DOHH2 (cell line): ENCODE measurements at regions not wholly inside any gene's neighbourhood (a gene's known extent, or its start where the extent isn't known, plus 50 kb on each side); places are given as distances from the start of the nearest gene placed in this dataset.

Experiments used
- H3F3A ChIP-seq: fragments of 200-600 bp; sonication (generic), shearing (Covaris generic); 2 replicates; pipeline ENCODE4 v1.6.0; 2016; ENCODE audit warnings: antibody characterized with exemption, mild to moderate bottlenecking; ENCODE audit not compliant: control insufficient read depth, insufficient read depth
- H3K27ac ChIP-seq: fragments of 200-600 bp; sonication (generic); 2 replicates; pipeline ENCODE4 v1.5.1; 2014; ENCODE audit warnings: low read depth, mild to moderate bottlenecking, low read length, moderate library complexity
- H3K27me3 ChIP-seq: fragments of 200-600 bp; sonication (generic); 2 replicates; pipeline ENCODE4 v1.6.1; 2014; ENCODE audit warnings: mild to moderate bottlenecking, low read length, mixed read lengths; ENCODE audit not compliant: control insufficient read depth
- H3K36me3 ChIP-seq: fragments of 200-600 bp; sonication (generic); 2 replicates; pipeline ENCODE4 v1.6.1; 2014; ENCODE audit warnings: mild to moderate bottlenecking, low read length, moderate library complexity, mixed read lengths; ENCODE audit not compliant: control insufficient read depth
- H3K4me1 ChIP-seq: fragments of 200-600 bp; sonication (generic); 2 replicates; pipeline ENCODE4 v1.6.1; 2014; ENCODE audit warnings: mild to moderate bottlenecking, low read length, mixed read lengths; ENCODE audit not compliant: control insufficient read depth
- H3K4me2 ChIP-seq: fragments of 200-600 bp; sonication (generic); 2 replicates; pipeline ENCODE4 v1.6.0; 2014; ENCODE audit warnings: mild to moderate bottlenecking, low read length, moderate library complexity
- H3K4me3 ChIP-seq: fragments of 200-600 bp; sonication (generic); 2 replicates; pipeline ENCODE4 v1.5.1; 2014; ENCODE audit warnings: mild to moderate bottlenecking, low read length, mixed read lengths
- H3K79me2 ChIP-seq: fragments of 200-600 bp; sonication (generic); 2 replicates; pipeline ENCODE4 v1.6.1; 2014; ENCODE audit warnings: mild to moderate bottlenecking, low read length, mixed read lengths; ENCODE audit not compliant: control insufficient read depth
- H3K9me2 ChIP-seq: fragments of 200-600 bp; sonication (generic); replicated peaks from 2 replicates; pipeline ENCODE4 v1.6.1; 2014; ENCODE audit warnings: mild to moderate bottlenecking, low read length, mixed read lengths; ENCODE audit not compliant: control insufficient read depth
- H3K9me3 ChIP-seq: fragments of 200-600 bp; sonication (generic); 2 replicates; pipeline ENCODE4 v1.6.1; 2014; ENCODE audit warnings: antibody characterized with exemption, low read length, mixed read lengths; ENCODE audit not compliant: control insufficient read depth, insufficient read depth
- H4K20me1 ChIP-seq: fragments of 200-600 bp; sonication (generic); 2 replicates; pipeline ENCODE4 v1.6.0; 2014; ENCODE audit warnings: low read depth, mild to moderate bottlenecking, antibody characterized with exemption, low read length, moderate library complexity; ENCODE audit not compliant: control insufficient read depth, insufficient read depth
- CTCF ChIP-seq: fragments of 200-600 bp; sonication (generic); IDR thresholded peaks from one replicate; pipeline ENCODE4 v1.5.1; 2014; ENCODE audit warnings: antibody characterized with exemption, mild to moderate bottlenecking, low read depth, low read length; ENCODE audit not compliant: poor library complexity, severe bottlenecking
- EZH2phosphoT487 ChIP-seq: fragments of 200-600 bp; sonication (generic); IDR thresholded peaks from 2 replicates; pipeline ENCODE4 v1.6.1; 2017; ENCODE audit warnings: borderline replicate concordance, mild to moderate bottlenecking, antibody characterized with exemption, low read length, moderate library complexity, mixed read lengths

GRCh38 chr3:78048698-78049097, 1008.8 kb downstream of the ROBO2 start:
- Histone ChIP-seq H3K4me3 (no peak overlapping the region), H3F3A (no peaks in the 10 kb centered on the region), H3K27ac (no peak overlapping the region), H3K4me2 (no peak overlapping the region), H3K36me3 (no peaks in the 10 kb centered on the region), H3K9me2 (no peaks in the 10 kb centered on the region), H3K4me1 (no peaks in the 10 kb centered on the region), H3K79me2 (no peaks in the 10 kb centered on the region), H3K27me3 (no peaks in the 10 kb centered on the region), H3K9me3 (no peaks in the 10 kb centered on the region), H4K20me1 (no peaks in the 10 kb centered on the region)
- no peak for TF ChIP-seq CTCF
- no peak for TF ChIP-seq EZH2phosphoT487

GRCh38 chr3:78049521-78049920, 1009.6 kb downstream of the ROBO2 start:
- H3K4me2 ChIP-seq, result no peak overlapping the region
- no peaks in the 10 kb centered on the region for H3K79me2 ChIP-seq
- no peaks in the 10 kb centered on the region for H3K9me3 ChIP-seq
- H3F3A ChIP-seq, result no peaks in the 10 kb centered on the region
- H3K27ac ChIP-seq, result no peak overlapping the region
- no peaks in the 10 kb centered on the region for H3K9me2 ChIP-seq
- no peak overlapping the region for H3K4me3 ChIP-seq
- no peaks in the 10 kb centered on the region for H4K20me1 ChIP-seq
- no peak for TF ChIP-seq CTCF
- no peak for TF ChIP-seq EZH2phosphoT487
- H3K4me1 ChIP-seq, result no peaks in the 10 kb centered on the region
- no peaks in the 10 kb centered on the region for H3K36me3 ChIP-seq
- H3K27me3 ChIP-seq, result no peaks in the 10 kb centered on the region

GRCh38 chr3:78050276-78051065, 1010.6 kb downstream of the ROBO2 start:
- H3K79me2 ChIP-seq, result no peaks in the 10 kb centered on the region
- H4K20me1 ChIP-seq, result no peaks in the 10 kb centered on the region
- H3K27me3 ChIP-seq, result no peaks in the 10 kb centered on the region
- H3K9me2 ChIP-seq, result no peaks in the 10 kb centered on the region
- H3K4me1 ChIP-seq, result no peaks in the 10 kb centered on the region
- no peak for TF ChIP-seq EZH2phosphoT487
- no peaks in the 10 kb centered on the region for H3F3A ChIP-seq
- H3K27ac ChIP-seq, result no peak overlapping the region
- H3K9me3 ChIP-seq, result no peaks in the 10 kb centered on the region
- H3K4me2 ChIP-seq, result no peak overlapping the region
- no peaks in the 10 kb centered on the region for H3K36me3 ChIP-seq
- no peak overlapping the region for H3K4me3 ChIP-seq

- H3K9me2 ChIP-seq, result no peaks in the 10 kb centered on the region
- H3K27me3 ChIP-seq, result no peaks in the 10 kb centered on the region
- H3K4me3 ChIP-seq, result no peak overlapping the region
- no peak overlapping the region for H3K4me2 ChIP-seq
- no peaks in the 10 kb centered on the region for H3K36me3 ChIP-seq
- no peaks in the 10 kb centered on the region for H3K9me3 ChIP-seq
- no peaks in the 10 kb centered on the region for H3K4me1 ChIP-seq
- H4K20me1 ChIP-seq, result no peaks in the 10 kb centered on the region
- no peak overlapping the region for H3K27ac ChIP-seq
- H3K79me2 ChIP-seq, result no peaks in the 10 kb centered on the region
- TF ChIP-seq CTCF (no peak), EZH2phosphoT487 (no peak)
- no peaks in the 10 kb centered on the region for H3F3A ChIP-seq
These were observed 1012.8 kb downstream of the ROBO2 start for GRCh38 chr3:78052746-78053145.
